OCI-LY1 (cell line): ENCODE measurements at regions not wholly inside any gene's neighbourhood (a gene's known extent, or its start where the extent isn't known, plus 50 kb on each side); places are given as distances from the start of the nearest gene placed in this dataset.

ENCODE experiments used
- CTCF ChIP-seq: fragments of 200-600 bp; sonication (generic), shearing (Covaris generic); IDR thresholded peaks from 2 replicates; pipeline ENCODE4 v1.5.1; 2017; ENCODE audit warnings: mild to moderate bottlenecking, antibody characterized with exemption, low read length, moderate library complexity, mixed read lengths
- EZH2 ChIP-seq: fragments of 200-600 bp; sonication (generic), shearing (Covaris generic); IDR thresholded peaks from 2 replicates; pipeline ENCODE4 v1.8.0; 2017; ENCODE audit warnings: borderline replicate concordance, mixed run types, mild to moderate bottlenecking, antibody characterized with exemption, low read length, moderate library complexity, mixed read lengths

GRCh38 chr10:36476399-36476798 lies 649.0 kb upstream of the ANKRD30A start:
- TF ChIP-seq CTCF: no peak
- no peak for TF ChIP-seq EZH2
